ENCODE measurements at regions not wholly inside any gene's neighbourhood (a gene's known extent, or its start where the extent isn't known, plus 50 kb on each side); places are given as distances from the start of the nearest gene placed in this dataset.
"Not testable (repeated sequence)": the region's sequence is repeated elsewhere in the genome, so short reads cannot be mapped to it uniquely, and the experiment has no call there.

GRCh38 chr4:107332656-107333055, 296.5 kb upstream of the DKK2 start:
- TF ChIP-seq CTCF, POLR2A, EP300 (IDR thresholded peaks at IDR 0.05): not testable (repeated sequence)
